ENCODE measurements at regions not wholly inside any gene's neighbourhood (a gene's known extent, or its start where the extent isn't known, plus 50 kb on each side); places are given as distances from the start of the nearest gene placed in this dataset.

DNA sequence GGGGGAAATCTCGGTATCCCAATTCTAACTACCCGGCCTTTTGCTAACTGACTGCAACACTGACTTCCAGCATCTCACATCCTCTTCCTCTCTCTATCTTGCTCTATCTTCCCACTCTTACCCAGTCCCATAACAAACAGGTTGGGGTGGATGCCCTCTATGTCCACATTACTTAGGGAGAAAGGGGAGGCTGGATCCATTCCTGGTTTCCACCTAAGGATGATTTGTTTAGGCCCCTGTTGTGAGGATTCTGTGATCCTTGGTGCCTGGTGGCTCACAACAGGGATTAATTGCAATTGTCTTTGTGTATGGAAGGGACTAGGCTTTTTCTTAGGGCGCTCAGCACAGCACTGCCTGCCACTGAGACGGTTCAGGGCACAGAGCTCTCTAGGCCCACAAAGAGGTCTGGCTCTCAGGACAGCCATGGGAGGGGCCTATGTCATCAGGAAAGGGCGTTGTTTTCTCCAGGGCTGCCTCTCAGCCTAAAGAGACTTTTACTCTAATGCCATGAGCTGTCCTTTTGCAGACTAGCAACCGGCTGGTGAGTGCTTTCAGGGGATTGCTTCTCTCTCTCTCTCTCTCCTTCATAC, 612.1 kb upstream of the SALL1 start:
- no peak for DNase-seq (ENCODE audit: low read depth)
- TF ChIP-seq, protein P1, sequence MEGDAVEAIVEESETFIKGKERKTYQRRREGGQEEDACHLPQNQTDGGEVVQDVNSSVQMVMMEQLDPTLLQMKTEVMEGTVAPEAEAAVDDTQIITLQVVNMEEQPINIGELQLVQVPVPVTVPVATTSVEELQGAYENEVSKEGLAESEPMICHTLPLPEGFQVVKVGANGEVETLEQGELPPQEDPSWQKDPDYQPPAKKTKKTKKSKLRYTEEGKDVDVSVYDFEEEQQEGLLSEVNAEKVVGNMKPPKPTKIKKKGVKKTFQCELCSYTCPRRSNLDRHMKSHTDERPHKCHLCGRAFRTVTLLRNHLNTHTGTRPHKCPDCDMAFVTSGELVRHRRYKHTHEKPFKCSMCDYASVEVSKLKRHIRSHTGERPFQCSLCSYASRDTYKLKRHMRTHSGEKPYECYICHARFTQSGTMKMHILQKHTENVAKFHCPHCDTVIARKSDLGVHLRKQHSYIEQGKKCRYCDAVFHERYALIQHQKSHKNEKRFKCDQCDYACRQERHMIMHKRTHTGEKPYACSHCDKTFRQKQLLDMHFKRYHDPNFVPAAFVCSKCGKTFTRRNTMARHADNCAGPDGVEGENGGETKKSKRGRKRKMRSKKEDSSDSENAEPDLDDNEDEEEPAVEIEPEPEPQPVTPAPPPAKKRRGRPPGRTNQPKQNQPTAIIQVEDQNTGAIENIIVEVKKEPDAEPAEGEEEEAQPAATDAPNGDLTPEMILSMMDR (IDR thresholded peaks at IDR 0.05; ENCODE audit: low read length, missing control alignments) = no peak
- H3K4me3 ChIP-seq (replicated peaks; ENCODE audit: low read depth, low read length) = no peak overlapping the region

DNA sequence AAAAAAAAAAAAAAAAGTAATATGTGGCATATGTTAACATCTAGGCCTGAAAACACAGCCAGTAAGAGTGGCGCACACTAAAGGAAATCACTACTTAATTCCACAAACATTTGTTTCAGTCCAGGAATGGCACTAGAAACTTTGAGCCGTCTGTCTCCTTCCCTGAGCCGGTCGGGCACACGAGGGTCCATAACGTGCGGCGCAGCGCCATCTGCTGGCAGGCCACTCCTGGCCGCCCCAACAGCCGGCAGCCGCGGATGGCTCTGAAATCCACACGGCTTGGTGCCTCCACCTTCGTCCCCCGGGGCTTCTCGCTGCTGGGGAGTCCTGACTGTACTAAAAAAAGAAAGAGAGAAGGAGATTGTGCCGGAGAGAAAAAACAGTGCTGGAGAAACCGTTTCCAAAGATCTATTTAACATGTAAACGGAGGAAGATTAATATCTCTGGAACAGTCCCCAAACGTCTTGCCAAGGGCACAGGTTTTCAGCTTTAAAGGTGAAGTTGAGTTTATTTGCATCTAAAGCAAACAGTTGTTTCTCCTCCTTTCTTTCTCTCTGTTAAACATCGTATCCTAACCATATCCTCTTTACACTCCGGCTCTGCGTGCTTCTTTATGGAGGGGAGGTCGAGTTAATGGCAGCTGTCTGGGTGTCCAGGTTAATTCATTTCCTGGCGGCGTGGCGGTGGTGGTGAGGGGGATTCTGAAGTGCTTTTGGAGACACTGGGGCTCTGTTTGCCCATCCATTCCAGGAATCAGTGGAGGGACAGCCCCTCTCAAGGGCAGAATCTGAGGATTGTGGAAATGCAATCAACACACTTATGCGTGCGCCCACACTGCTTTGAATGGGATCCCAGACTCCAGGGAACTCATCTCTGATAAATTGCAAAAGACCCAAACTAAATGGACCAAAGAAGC, 611.3 kb upstream of the SALL1 start:
- DNase-seq (ENCODE audit: low read depth) = peak; percentile 78

DNA sequence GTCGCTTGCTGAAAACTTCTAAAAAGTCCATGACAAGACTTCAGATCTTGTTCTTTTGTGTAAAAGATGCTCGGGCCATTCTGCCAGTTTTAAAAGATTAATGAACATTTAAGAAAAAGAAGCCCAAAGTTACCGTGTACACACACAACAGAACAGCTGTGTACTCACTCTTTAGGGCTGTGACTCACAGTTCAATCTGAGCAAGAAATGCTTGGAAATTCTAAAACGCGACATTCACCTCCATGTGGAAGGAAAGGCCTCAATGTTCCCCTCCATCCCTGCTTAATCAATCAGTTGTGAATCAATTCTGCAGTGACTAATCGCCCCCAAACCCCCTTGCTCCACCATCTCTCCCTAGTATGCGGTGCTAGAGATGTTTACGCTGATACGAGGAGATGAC, 609.9 kb upstream of the SALL1 start:
- no peak for DNase-seq (ENCODE audit: low read depth)
- TF ChIP-seq, protein P1 (IDR thresholded peaks at IDR 0.05; ENCODE audit: low read length, missing control alignments) = no peak
- no peak overlapping the region for H3K4me3 ChIP-seq (replicated peaks; ENCODE audit: low read depth, low read length)

More for the DNA sequence above, 611.3 kb upstream of the SALL1 start:
- H3K4me3 ChIP-seq (replicated peaks; ENCODE audit: low read depth, low read length) = no peak overlapping the region
- TF ChIP-seq, protein P1 (IDR thresholded peaks at IDR 0.05; ENCODE audit: low read length, missing control alignments) = peak; percentile 89

DNA sequence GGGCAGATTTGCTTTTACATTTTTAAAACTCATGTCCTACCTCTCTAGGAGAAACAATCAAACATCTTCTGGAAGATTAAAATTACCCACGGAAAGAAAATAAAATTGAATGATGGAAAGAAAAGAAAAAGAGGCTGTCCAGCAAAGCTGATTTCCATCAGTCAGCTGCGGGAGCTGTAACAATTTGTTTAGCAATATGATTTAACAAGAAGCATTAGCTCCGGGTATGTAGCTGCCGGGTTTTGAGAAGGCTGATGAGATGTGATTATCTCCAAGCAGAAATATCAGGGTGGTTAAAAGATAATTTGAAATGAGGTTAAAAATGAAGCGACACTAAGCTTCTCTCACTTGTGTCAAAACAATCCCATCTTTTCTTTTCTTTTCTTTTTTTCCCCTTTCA, 608.9 kb upstream of the SALL1 start:
- no peak for DNase-seq (ENCODE audit: low read depth)
- TF ChIP-seq, protein P1 (IDR thresholded peaks at IDR 0.05; ENCODE audit: low read length, missing control alignments) = no peak
- no peak overlapping the region for H3K4me3 ChIP-seq (replicated peaks; ENCODE audit: low read depth, low read length)

DNA sequence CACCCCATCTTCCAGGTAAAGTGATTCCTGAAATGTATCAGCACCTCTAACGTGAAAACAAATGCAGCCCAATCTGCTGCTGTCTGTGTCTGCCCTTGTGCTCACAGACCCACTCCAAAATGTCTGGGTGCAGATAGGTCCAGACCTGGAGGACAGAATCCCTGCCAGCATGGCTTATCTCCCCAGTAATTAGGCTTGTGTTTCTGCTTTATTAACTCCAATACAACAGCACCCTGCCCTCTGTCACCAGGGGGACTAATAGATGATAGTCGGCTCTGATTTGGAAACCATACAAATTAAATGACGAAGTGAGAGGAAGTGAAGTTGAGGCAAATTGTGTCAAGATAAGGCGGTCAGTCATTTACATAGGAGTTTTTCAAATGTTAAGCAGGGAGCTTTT, 608.3 kb upstream of the SALL1 start:
- DNase-seq (ENCODE audit: low read depth) = no peak
- TF ChIP-seq, protein P1 (IDR thresholded peaks at IDR 0.05; ENCODE audit: low read length, missing control alignments) = no peak
- H3K4me3 ChIP-seq (replicated peaks; ENCODE audit: low read depth, low read length) = no peak overlapping the region

DNA sequence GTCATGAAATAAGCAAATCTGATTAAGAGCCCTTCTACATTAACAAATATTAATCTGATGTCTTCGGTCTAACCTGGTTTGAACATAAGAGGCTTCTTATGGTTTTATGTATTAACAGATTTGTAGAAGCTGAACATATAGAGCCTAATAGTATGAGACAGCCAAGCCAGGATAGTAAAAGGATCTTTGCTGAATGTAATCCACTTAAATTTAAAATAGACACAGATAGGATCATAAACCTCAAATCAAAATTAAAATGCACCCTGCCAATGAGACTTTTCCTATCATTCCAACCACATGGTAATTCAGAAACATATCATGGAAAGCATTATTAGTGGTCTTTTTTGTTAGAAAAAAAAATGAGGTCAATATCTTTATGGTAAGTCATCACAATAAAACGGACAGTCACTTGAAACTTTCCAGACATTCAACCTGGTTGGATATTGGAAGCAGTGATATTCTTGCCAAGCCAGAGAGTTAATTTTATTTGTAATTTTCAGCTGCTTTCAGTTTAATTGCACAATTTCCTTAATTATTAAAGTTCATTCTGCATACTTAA, 606.9 kb upstream of the SALL1 start:
- no peak overlapping the region for H3K4me3 ChIP-seq (replicated peaks; ENCODE audit: low read depth, low read length)
- no peak for DNase-seq (ENCODE audit: low read depth)
- TF ChIP-seq, protein P1 (IDR thresholded peaks at IDR 0.05; ENCODE audit: low read length, missing control alignments) = no peak

Data from fibroblast of pulmonary artery (primary cell).